Upper lobe of left lung (tissue), 6 donors: ENCODE measurements at regions not wholly inside any gene's neighbourhood (a gene's known extent, or its start where the extent isn't known, plus 50 kb on each side); places are given as distances from the start of the nearest gene placed in this dataset.
"Not testable (repeated sequence)": the region's sequence is repeated elsewhere in the genome, so short reads cannot be mapped to it uniquely, and the experiment has no call there.

ENCODE experiments used
- ATAC-seq, 2 donors: fragments of 200-7000 bp; cut with Tn5 transposase; one replicate each; pipeline ENCODE4 v1.9.1; 2022; ENCODE audit warnings: mild to moderate bottlenecking in 2 of 2, moderate library complexity in 2 of 2; ENCODE audit not compliant: low FRiP score in 2 of 2
- DNase-seq, 2 donors: peaks; one replicate each; pipeline ENCODE4 v3.0.0-alpha.2; 2019 to 2020
- H3K27ac ChIP-seq, 4 donors: fragments of 200-600 bp; sonication (generic); one replicate each; pipeline ENCODE4 v1.5.1; 2016 to 2019
- H3K27me3 ChIP-seq, 4 donors: fragments of 200-600 bp; sonication (generic); one replicate each; pipeline ENCODE4 v1.5.1; 2017 to 2019
- H3K36me3 ChIP-seq, 4 donors: fragments of 200-600 bp; sonication (generic); one replicate each; pipeline ENCODE4 v1.5.1; 2016 to 2019
- H3K4me1 ChIP-seq, 4 donors: fragments of 200-600 bp; sonication (generic); one replicate each; pipeline ENCODE4 v1.5.1; 2018 to 2019
- H3K4me3 ChIP-seq, 4 donors: fragments of 200-600 bp; sonication (generic); one replicate each; pipeline ENCODE4 v1.5.1; 2017 to 2019; ENCODE audit warnings: mild to moderate bottlenecking in 2 of 4, moderate library complexity in 1 of 4
- H3K9me3 ChIP-seq, 4 donors: fragments of 200-600 bp; sonication (generic); one replicate each; pipeline ENCODE4 v1.5.1; 2018 to 2019
- EP300 ChIP-seq, 4 donors: sonication (generic); formaldehyde crosslinking; IDR thresholded peaks; one replicate each; pipeline ENCODE4 v1.5.1; 2017; ENCODE audit warnings: antibody characterized with exemption in 4 of 4, control low read depth in 2 of 4
- POLR2A ChIP-seq, 4 donors: fragments of 450-650 bp; IDR thresholded peaks; one replicate each; pipeline ENCODE4 v1.5.1; 2016 to 2017; ENCODE audit warnings: antibody characterized with exemption in 4 of 4, mild to moderate bottlenecking in 2 of 4
- POLR2AphosphoS5 ChIP-seq, 2 donors: sonication (generic); formaldehyde crosslinking; IDR thresholded peaks; one replicate each; pipeline ENCODE4 v1.5.1; 2017; ENCODE audit warnings: antibody characterized with exemption in 2 of 2
- WGBS, 2 donors: methylation state at CpG; one replicate each; pipeline ENCODE4 v1.1.5; 2017 to 2018; 5-methylcytosine and 5-hydroxymethylcytosine counted together
- TF ChIP-seq, protein P1 (sequence below), 6 experiments: fragments of 450-650 bp in 4 of 6; fragments of 200-600 bp in 2 of 6; sonication (generic) in 2 of 6; IDR thresholded peaks; one replicate each; pipeline ENCODE4 v1.5.1; 2016 to 2019; ENCODE audit warnings: antibody characterized with exemption in 6 of 6
- donor health status: DM: no; HTN: no; CAD: no; lungs with moderate emphysema.
- donor health status: DM: no; HTN: yes; CAD: no; lungs with severe emphysema.

DNA sequence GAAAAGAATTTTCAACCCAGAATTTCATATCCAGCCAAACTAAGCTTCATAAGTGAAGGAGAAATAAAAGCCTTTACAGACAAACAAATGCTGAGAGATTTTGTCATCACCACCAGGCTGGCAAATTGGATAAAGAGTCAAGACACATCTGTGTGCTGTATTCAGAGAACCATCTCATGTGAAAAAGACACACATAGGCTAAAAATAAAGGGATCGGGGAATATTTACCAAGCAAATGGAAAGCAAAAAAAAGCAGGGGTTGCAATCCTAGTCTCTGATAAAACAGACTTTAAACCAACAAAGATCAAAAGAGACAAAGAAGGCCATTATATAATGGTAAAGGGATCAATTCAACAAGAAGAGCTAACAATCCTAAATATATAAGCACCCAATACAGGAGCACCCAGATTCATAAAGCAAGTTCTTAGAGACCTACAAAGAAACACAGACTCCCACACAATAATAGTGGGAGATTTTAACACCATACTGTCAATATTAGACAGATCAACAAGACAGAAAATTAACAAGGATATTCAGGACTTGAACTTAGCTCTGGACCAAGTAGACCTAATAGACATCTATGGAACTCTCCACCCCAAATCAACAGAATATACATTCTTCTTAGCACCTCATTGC lies 55.9 kb upstream of the ACSM6 start:
- DNase-seq, ATAC-seq, H3K36me3 ChIP-seq, H3K27me3 ChIP-seq, H3K27ac ChIP-seq, H3K4me1 ChIP-seq, H3K4me3 ChIP-seq, H3K9me3 ChIP-seq: not testable (repeated sequence)
- 80 to 81% methylated on average over 1 of the region's 1 CpG for whole genome bisulfite sequencing, 2 donors

DNA sequence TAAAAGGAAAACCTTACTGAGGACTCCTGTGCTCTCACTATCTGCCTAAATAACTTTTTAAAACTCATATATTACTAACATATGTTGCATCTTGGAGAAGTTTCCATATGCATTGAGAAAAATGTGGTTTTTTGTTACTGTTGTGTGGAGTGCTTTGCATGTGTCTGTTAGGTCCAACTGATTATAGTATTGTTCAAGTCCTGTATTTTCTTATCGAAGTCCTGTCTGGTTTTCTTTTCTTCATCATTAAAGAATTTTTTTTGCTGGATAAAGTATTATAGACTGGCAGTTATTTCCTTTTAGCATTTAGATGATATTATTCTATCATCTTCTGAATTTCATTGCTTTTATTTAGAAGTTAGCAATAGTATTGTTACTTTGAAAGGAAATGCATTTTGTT lies 59.5 kb upstream of the ACSM6 start:
- Histone ChIP-seq H3K36me3 (no peaks in the 10 kb centered on the region), H3K4me1 (peaks cover 0 to 6% (median 0%) of the 10 kb centered on the region in 4 donors), H3K27me3 (no peaks in the 10 kb centered on the region), H3K4me3 (no peak overlapping the region), H3K27ac (no peak overlapping the region), H3K9me3 (no peaks in the 10 kb centered on the region)
- 81 to 93% methylated on average over 1 of the region's 1 CpG for WGBS, 2 donors
- ATAC-seq (no peak), DNase-seq (no peak)
- no peak for TF ChIP-seq EP300 (IDR thresholded peaks at IDR 0.05)
- TF ChIP-seq, protein P1, sequence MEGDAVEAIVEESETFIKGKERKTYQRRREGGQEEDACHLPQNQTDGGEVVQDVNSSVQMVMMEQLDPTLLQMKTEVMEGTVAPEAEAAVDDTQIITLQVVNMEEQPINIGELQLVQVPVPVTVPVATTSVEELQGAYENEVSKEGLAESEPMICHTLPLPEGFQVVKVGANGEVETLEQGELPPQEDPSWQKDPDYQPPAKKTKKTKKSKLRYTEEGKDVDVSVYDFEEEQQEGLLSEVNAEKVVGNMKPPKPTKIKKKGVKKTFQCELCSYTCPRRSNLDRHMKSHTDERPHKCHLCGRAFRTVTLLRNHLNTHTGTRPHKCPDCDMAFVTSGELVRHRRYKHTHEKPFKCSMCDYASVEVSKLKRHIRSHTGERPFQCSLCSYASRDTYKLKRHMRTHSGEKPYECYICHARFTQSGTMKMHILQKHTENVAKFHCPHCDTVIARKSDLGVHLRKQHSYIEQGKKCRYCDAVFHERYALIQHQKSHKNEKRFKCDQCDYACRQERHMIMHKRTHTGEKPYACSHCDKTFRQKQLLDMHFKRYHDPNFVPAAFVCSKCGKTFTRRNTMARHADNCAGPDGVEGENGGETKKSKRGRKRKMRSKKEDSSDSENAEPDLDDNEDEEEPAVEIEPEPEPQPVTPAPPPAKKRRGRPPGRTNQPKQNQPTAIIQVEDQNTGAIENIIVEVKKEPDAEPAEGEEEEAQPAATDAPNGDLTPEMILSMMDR (IDR thresholded peaks at IDR 0.05) = no peak
- no peak for TF ChIP-seq POLR2A (IDR thresholded peaks at IDR 0.05)
- no peak for TF ChIP-seq POLR2AphosphoS5 (IDR thresholded peaks at IDR 0.05)

DNA sequence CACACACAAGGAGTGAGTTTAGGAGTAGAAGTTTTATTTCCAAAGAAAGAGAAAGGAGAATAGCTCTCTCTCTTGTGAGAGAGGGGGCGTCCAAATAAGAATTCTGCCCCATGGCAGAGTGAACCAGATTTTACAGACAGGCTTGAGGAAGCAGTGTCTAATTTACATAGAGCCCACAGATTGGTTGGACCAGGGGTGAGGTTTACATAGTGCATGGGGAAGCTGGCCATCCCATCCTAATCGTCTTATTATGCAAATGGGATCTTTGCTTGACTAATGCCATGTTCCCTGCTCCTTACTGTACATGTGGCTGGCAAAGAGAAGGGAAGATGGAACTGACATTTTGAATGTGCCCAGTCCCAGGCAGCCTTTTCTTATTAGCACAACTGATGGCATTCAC lies 60.0 kb upstream of the ACSM6 start:
- Histone ChIP-seq H3K27me3 (no peaks in the 10 kb centered on the region), H3K9me3 (no peaks in the 10 kb centered on the region), H3K27ac (no peak overlapping the region), H3K4me3 (no peak overlapping the region), H3K36me3 (no peaks in the 10 kb centered on the region), H3K4me1 (peaks cover 0 to 6% (median 0%) of the 10 kb centered on the region in 4 donors)
- 76 to 88% methylated on average over 2 of the region's 2 CpGs for WGBS, 2 donors
- DNase-seq (no peak), ATAC-seq (no peak)
- no peak for TF ChIP-seq POLR2A (IDR thresholded peaks at IDR 0.05)
- no peak for TF ChIP-seq POLR2AphosphoS5 (IDR thresholded peaks at IDR 0.05)
- TF ChIP-seq, protein P1 (IDR thresholded peaks at IDR 0.05) = no peak
- no peak for TF ChIP-seq EP300 (IDR thresholded peaks at IDR 0.05)

DNA sequence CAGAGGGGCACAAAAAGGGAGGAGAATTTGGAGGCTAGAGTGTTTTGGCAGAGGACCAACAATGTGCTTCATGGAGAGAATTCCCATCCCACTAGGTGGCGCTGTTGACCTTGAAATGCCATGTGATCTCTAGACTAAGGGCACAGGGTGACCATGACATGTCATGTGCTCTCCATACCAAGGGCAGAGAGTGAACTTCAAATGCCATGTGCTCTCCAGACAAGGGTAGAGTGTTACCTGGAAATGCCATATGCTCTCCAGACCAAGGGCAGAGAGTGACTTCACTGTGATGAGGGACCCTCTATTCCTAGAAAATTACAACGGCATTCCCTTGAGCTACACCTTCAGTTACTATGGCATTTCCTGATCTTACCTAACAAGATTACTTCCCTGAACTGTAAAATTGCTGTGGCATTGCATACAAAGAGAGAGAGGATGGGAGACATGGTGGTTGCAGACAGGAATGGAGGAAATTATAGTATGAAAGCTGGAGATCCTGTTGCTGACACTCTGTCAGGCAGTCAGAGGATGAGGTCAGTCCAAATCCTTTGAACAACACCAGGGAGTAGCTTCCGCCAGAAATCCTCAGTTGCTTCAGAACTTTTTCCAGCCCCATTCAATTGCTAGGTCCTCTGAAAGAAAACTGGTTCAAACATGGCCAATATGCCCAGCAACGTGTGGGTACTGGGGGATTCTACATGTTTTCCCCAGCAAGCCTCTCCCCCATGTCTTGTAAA lies 60.9 kb upstream of the ACSM6 start:
- Histone ChIP-seq H3K27ac (no peak overlapping the region), H3K4me1 (peaks cover 0 to 6% (median 0%) of the 10 kb centered on the region in 4 donors), H3K4me3 (no peak overlapping the region), H3K27me3 (no peaks in the 10 kb centered on the region), H3K36me3 (no peaks in the 10 kb centered on the region), H3K9me3 (no peaks in the 10 kb centered on the region)
- TF ChIP-seq EP300 (IDR thresholded peaks at IDR 0.05) = no peak
- TF ChIP-seq, protein P1 (IDR thresholded peaks at IDR 0.05) = peak; percentile 60 to 88 (median 76)
- TF ChIP-seq POLR2A (IDR thresholded peaks at IDR 0.05) = no peak
- peak; percentile 28 to 74 for TF ChIP-seq POLR2AphosphoS5 (IDR thresholded peaks at IDR 0.05)
- DNase-seq (peak in 1 of 2 donors; percentile 88), ATAC-seq (peak; percentile 78 to 89)
- 54 to 56% methylated on average over 4 of the region's 4 CpGs for WGBS, 2 donors

DNA sequence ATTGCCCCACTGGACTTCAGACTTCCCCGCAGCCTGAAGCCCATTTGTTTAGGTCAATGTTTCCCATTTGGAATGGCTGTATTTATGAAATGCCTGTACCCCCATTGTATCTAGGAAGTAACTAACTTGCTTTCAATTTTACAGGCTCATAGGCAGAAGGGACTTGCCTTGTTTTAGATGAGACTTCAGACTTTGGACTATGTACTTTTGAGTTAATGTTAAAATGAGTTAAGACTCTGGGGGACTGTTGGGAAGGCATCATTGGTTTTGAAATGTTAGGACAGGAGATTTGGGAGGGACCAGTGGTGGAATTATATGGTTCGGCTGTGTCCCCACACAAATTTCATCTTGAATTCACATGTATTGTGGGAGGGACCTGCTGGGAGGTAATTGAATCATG lies 61.1 kb upstream of the CYP2C8 start:
- WGBS, 2 donors = 73 to 80% methylated on average over 2 of the region's 2 CpGs
- not testable (repeated sequence) for H3K4me3 ChIP-seq, H3K4me1 ChIP-seq, H3K9me3 ChIP-seq, H3K27me3 ChIP-seq, H3K27ac ChIP-seq, ATAC-seq, DNase-seq, H3K36me3 ChIP-seq

DNA sequence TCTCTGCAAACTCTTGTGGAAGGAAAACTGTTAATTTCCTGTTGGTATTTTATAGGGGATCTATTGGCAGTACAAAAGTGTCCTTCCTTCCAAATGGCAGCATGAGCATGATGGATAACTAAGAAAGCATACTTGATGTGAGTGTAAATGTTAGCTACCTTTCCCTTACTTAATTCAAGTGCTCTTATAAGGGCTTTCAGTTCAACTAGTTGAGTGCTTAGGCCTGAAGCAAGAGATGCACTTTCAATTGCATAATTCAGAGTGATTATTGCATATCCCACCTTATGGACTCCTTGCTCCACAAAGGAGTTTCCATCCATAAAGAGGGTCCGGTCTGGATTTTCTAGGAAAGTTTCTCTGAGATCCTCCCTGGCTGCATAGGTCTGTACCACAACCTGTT lies 56.3 kb upstream of the CYP2C8 start:
- Histone ChIP-seq H3K4me3 (no peak overlapping the region), H3K36me3 (no peaks in the 10 kb centered on the region), H3K27me3 (no peaks in the 10 kb centered on the region), H3K27ac (no peak overlapping the region), H3K4me1 (peaks cover 0 to 4% (median 2%) of the 10 kb centered on the region in 4 donors), H3K9me3 (no peaks in the 10 kb centered on the region)
- peak in 1 of 2 donors; percentile 35 for ATAC-seq
- TF ChIP-seq POLR2A (IDR thresholded peaks at IDR 0.05) (no peak), EP300 (IDR thresholded peaks at IDR 0.05) (peak in 1 of 4 donors; percentile 70)
- TF ChIP-seq, protein P1 (IDR thresholded peaks at IDR 0.05) = no peak
- DNase-seq = no peak
- 54 to 64% methylated on average over 1 of the region's 1 CpG for WGBS, 2 donors
